GM12891 (cell line): ENCODE measurements at regions not wholly inside any gene's neighbourhood (a gene's known extent, or its start where the extent isn't known, plus 50 kb on each side); places are given as distances from the start of the nearest gene placed in this dataset.

ENCODE experiments used
- PAX5 ChIP-seq: IDR thresholded peaks from 2 replicates; pipeline ENCODE4 v1.6.1; 2011; ENCODE audit warnings: low read length, moderate library complexity, mild to moderate bottlenecking; ENCODE audit not compliant: insufficient read depth, severe bottlenecking
- POLR2A ChIP-seq: IDR thresholded peaks from 2 replicates; pipeline ENCODE4 v1.6.1; 2011; ENCODE audit warnings: low read depth, low read length, control low read depth
- POLR2AphosphoS5 ChIP-seq: IDR thresholded peaks from 2 replicates; pipeline ENCODE4 v1.6.1; 2011; ENCODE audit warnings: low read depth, low read length, control low read depth
- POU2F2 ChIP-seq: IDR thresholded peaks from 2 replicates; pipeline ENCODE4 v1.6.1; 2011; ENCODE audit warnings: low read depth, mild to moderate bottlenecking, control low read depth, low read length, moderate library complexity
- TAF1 ChIP-seq: IDR thresholded peaks from 2 replicates; pipeline ENCODE4 v1.6.1; 2011; ENCODE audit warnings: low read depth, low read length, control low read depth

GRCh38 chr1:96411006-96411405, 310.6 kb upstream of the PTBP2 start:
- TF ChIP-seq POLR2A (no peak), TAF1 (no peak), POLR2AphosphoS5 (no peak), POU2F2 (no peak), PAX5 (no peak)
